Superior temporal gyrus (tissue), 1 donor: ENCODE measurements at regions not wholly inside any gene's neighbourhood (a gene's known extent, or its start where the extent isn't known, plus 50 kb on each side); places are given as distances from the start of the nearest gene placed in this dataset.

Source experiments
- DNase-seq: peaks from one replicate; pipeline ENCODE4 v3.0.0-alpha.2; 2016; ENCODE audit errors: extremely low spot score

GRCh38 chr11:26158251-26158650, 173.7 kb upstream of the ANO3 start:
- no peak for DNase-seq

GRCh38 chr11:26162291-26162690, 169.6 kb upstream of the ANO3 start:
- no peak for DNase-seq

- no peak for DNase-seq
Measured at GRCh38 chr11:26186389-26186788, 145.5 kb upstream of the ANO3 start.

- DNase-seq: no peak
Measured at GRCh38 chr11:26187639-26188038, 144.3 kb upstream of the ANO3 start.

GRCh38 chr11:26188554-26188953, 143.4 kb upstream of the ANO3 start:
- no peak for DNase-seq

- no peak for DNase-seq
Measured at GRCh38 chr11:26191193-26191592, 140.7 kb upstream of the ANO3 start.

GRCh38 chr11:26193694-26194365, 138.1 kb upstream of the ANO3 start:
- no peak for DNase-seq

- no peak for DNase-seq
Measured at GRCh38 chr11:26194881-26195280, 137.0 kb upstream of the ANO3 start.

- DNase-seq: no peak
Measured at GRCh38 chr11:26198532-26199096, 133.3 kb upstream of the ANO3 start.

GRCh38 chr11:26199331-26200095, 132.4 kb upstream of the ANO3 start:
- peak; percentile 21 for DNase-seq

GRCh38 chr11:26201411-26201810, 130.5 kb upstream of the ANO3 start:
- no peak for DNase-seq

- DNase-seq: no peak
Measured at GRCh38 chr11:26202754-26203153, 129.2 kb upstream of the ANO3 start.

GRCh38 chr11:26204101-26204500, 127.8 kb upstream of the ANO3 start:
- DNase-seq: no peak

- DNase-seq: no peak
Measured at GRCh38 chr11:26204839-26205238, 127.1 kb upstream of the ANO3 start.

GRCh38 chr11:26219183-26220117, 112.5 kb upstream of the ANO3 start:
- DNase-seq: no peak

GRCh38 chr11:26225646-26226045, 106.3 kb upstream of the ANO3 start:
- DNase-seq: peak; percentile 64

GRCh38 chr11:26227301-26227746, 104.6 kb upstream of the ANO3 start:
- DNase-seq: peak; percentile 70

- no peak for DNase-seq
Measured at GRCh38 chr11:26227883-26228502, 103.9 kb upstream of the ANO3 start.

- DNase-seq: no peak
Measured at GRCh38 chr11:26228778-26229177, 103.2 kb upstream of the ANO3 start.

- no peak for DNase-seq
Measured at GRCh38 chr11:26229257-26229656, 102.7 kb upstream of the ANO3 start.

GRCh38 chr11:26229981-26230380, 101.9 kb upstream of the ANO3 start:
- no peak for DNase-seq
